AG09309 (cell line): ENCODE measurements at regions not wholly inside any gene's neighbourhood (a gene's known extent, or its start where the extent isn't known, plus 50 kb on each side); places are given as distances from the start of the nearest gene placed in this dataset.

Experiments
- DNase-seq: peaks from one replicate; pipeline ENCODE4 v3.0.0-alpha.2; 2010; ENCODE audit warnings: low read depth
- H3K4me3 ChIP-seq: 2 replicates; pipeline ENCODE4 v1.5.1; 2011; ENCODE audit warnings: mild to moderate bottlenecking, low read depth, low read length, moderate library complexity; ENCODE audit not compliant: control insufficient read depth
- TF ChIP-seq, protein P1 (sequence below): IDR thresholded peaks from 2 replicates; pipeline ENCODE4 v1.5.1; 2011; ENCODE audit warnings: mild to moderate bottlenecking, low read depth, low read length, inconsistent platforms; ENCODE audit not compliant: insufficient read depth, control insufficient read depth; ENCODE audit errors: missing control alignments

DNA sequence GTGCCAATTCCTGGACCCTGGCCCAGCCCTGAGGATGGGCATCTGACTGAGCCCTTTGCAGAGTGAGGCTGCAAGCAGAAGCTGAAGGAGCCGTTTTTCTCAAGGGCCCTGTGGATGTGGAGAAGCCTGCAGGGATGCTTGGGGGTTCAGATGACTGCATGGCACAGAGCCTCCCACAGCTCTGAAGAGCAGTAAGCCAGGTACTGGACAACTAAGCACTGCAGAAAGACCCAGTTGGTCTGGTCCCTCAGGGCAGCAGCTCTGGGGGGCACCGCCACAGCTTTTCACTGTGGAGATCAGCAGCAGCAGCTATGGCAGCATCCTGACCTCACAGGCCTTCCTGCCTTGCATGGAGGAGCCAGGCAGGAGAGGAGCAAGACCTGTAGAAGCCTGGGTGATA lies 67.6 kb downstream of the CRYGS start:
- TF ChIP-seq, protein P1, sequence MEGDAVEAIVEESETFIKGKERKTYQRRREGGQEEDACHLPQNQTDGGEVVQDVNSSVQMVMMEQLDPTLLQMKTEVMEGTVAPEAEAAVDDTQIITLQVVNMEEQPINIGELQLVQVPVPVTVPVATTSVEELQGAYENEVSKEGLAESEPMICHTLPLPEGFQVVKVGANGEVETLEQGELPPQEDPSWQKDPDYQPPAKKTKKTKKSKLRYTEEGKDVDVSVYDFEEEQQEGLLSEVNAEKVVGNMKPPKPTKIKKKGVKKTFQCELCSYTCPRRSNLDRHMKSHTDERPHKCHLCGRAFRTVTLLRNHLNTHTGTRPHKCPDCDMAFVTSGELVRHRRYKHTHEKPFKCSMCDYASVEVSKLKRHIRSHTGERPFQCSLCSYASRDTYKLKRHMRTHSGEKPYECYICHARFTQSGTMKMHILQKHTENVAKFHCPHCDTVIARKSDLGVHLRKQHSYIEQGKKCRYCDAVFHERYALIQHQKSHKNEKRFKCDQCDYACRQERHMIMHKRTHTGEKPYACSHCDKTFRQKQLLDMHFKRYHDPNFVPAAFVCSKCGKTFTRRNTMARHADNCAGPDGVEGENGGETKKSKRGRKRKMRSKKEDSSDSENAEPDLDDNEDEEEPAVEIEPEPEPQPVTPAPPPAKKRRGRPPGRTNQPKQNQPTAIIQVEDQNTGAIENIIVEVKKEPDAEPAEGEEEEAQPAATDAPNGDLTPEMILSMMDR: no peak
- H3K4me3 ChIP-seq: no peak overlapping the region
- DNase-seq: no peak

DNA sequence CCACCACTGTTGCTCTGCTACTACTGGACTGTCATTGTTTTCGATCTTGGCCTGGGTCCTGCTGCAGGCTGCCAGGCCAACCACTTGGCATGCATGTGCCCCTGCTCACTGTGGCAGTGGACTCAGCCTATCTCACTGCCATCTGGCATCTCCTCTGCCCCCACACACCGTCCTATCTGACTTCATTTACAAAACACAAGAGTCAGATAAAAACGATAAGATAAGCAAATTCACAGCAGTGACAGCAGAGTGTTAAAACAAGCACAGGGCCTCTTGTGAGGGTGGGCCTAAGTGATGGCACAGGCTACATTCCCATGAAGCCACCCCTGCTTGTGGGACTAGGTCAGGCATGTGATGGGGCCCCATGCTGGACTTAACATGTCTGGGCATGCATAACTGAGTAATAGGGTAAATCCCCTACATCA lies 68.1 kb downstream of the CRYGS start:
- TF ChIP-seq, protein P1: no peak
- no peak overlapping the region for H3K4me3 ChIP-seq
- DNase-seq: no peak

DNA sequence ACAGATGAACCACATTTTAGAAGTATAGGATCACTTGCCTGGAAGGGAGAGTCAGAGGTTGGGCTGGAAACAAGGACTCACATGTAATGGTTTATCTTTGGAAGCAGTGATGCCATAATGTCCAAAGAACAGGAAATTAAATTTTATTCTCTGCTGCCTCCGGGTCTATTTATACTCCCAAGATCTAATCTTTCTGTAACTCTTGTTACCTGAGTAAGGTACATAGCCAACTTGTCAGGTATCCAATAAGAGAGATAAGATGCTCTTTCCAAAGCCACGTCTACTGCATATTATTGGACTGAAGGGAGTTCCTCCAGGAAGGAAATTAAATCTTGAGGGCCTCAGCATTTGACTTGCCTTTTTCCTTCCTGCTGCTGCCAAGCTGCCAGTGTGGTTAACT lies 71.0 kb downstream of the CRYGS start:
- no peak for DNase-seq
- TF ChIP-seq, protein P1: no peak
- H3K4me3 ChIP-seq: no peak overlapping the region

DNA sequence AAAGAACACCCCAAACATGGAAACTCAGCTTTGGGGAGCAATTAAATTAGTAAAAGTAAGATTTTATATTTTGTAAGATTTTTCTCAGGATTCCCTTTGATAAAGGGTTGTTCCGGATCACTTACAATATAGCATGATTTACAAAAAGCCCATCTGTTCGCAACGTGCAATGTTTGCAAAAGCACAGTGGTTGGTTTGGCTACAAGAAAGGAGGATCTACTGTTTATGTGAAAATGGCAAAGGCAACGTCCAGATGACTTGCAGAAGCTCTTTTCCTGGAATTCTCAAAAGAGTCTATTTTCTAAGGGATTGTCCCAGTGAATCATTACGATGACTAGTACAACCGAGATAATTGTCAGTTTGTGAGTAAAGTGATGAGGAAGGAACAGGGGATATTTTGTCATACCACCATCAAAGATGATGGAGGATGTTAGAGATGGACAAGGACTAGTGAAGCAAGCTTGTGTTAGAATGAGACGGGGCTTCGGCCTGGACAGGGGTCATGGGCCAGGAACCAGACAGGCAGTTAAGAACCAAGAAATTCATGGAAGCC lies 71.6 kb downstream of the CRYGS start:
- DNase-seq: no peak
- TF ChIP-seq, protein P1: no peak
- no peak overlapping the region for H3K4me3 ChIP-seq

DNA sequence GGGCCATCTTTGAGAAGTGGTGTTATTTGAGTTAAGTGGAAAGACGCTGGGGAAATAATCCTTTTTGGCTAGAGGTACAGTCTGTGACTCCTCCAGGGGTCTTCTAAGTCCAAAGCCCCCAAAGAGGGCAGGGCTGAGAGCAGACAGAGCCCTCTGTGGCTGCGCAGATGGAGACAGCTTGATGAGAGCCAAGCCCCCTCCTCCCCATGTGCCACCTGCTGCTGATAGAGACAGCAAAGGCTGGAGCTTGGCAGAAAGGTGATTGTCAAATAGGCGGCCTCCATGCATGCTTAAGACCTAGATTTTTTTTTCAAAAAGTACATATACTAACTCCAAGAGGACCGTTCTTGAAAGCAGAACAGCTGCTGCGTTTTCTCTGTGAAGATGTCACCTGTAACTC lies 72.4 kb downstream of the CRYGS start:
- no peak overlapping the region for H3K4me3 ChIP-seq
- DNase-seq: no peak
- TF ChIP-seq, protein P1: no peak

DNA sequence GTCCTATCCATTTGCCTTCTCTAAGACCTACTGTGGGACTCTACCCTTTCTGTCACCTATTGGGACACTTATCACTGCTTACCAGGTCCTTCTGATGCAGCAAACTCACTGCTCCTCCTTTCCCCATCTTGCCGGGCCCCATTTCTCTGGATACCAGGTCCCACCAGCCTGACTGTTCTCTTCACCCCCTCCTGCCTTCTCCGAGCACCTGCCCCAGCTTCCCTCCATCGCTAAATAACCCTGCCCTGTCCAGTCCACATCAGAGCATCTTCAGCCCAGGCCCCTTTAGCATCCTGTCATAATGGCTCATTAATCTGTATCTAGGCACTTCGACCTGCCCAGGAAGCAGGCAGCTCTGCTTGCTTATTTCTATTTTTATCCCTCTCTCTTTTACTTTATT lies 74.7 kb downstream of the CRYGS start:
- DNase-seq: no peak
- TF ChIP-seq, protein P1: no peak
- H3K4me3 ChIP-seq: no peak overlapping the region

DNA sequence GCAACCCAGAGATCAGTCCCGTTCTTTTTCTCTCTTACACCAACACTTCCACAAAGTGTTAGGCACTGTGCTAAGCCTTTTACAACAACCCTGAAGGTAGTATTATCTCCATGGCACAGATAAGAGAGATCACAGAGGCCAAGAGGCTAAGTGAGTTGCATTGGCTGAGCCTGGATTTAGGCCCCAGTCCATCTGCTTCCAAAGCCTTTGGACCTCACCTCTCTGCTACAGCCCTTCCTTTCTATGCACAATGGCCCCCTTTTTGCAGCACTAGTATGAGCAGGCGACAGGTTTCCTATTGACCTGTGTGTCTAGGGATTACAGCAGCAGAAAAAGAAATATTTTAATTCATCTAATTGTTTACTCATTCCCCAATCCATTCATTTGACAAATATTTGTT lies 76.2 kb downstream of the CRYGS start:
- no peak overlapping the region for H3K4me3 ChIP-seq
- TF ChIP-seq, protein P1: no peak
- DNase-seq: no peak
